GM23338 (cell line): ENCODE measurements at regions not wholly inside any gene's neighbourhood (a gene's known extent, or its start where the extent isn't known, plus 50 kb on each side); places are given as distances from the start of the nearest gene placed in this dataset.

Experiments
- ATAC-seq: fragments of 200-7000 bp; cut with Tn5 transposase; 3 replicates; pipeline ENCODE4 v1.9.1; 2020
- DNase-seq: peaks from one replicate; pipeline ENCODE4 v3.0.0-alpha.2; 2015; ENCODE audit warnings: low spot score
- H2AFZ ChIP-seq: fragments of 200-600 bp; sonication (generic); 2 replicates; pipeline ENCODE4 v1.8.0; 2016; ENCODE audit warnings: antibody characterized with exemption, mild to moderate bottlenecking, moderate library complexity
- H3F3A ChIP-seq: fragments of 200-600 bp; sonication (generic); replicated peaks from 2 replicates; pipeline ENCODE4 v1.8.0; 2017; ENCODE audit warnings: antibody characterized with exemption, mixed run types, low read depth
- H3K27ac ChIP-seq: fragments of 200-600 bp; sonication (generic); 2 replicates; pipeline ENCODE4 v1.6.1; 2016; ENCODE audit warnings: low read depth
- H3K27me3 ChIP-seq: fragments of 200-600 bp; sonication (generic); 2 replicates; pipeline ENCODE4 v1.8.0; 2016; ENCODE audit warnings: mild to moderate bottlenecking, mixed run types, moderate library complexity; ENCODE audit not compliant: insufficient read depth
- H3K36me3 ChIP-seq: fragments of 200-600 bp; sonication (generic); 2 replicates; pipeline ENCODE4 v1.8.0; 2016; ENCODE audit warnings: mild to moderate bottlenecking; ENCODE audit not compliant: insufficient read depth
- H3K4me1 ChIP-seq: fragments of 200-600 bp; sonication (generic); 2 replicates; pipeline ENCODE4 v1.8.0; 2016; ENCODE audit warnings: mild to moderate bottlenecking, moderate library complexity; ENCODE audit not compliant: insufficient read depth
- H3K4me2 ChIP-seq: fragments of 200-600 bp; sonication (generic); 2 replicates; pipeline ENCODE4 v1.7.1; 2017; ENCODE audit warnings: mixed run types
- H3K4me3 ChIP-seq: fragments of 200-600 bp; sonication (generic); 2 replicates; pipeline ENCODE4 v1.6.1; 2016; ENCODE audit warnings: mixed run types
- H3K79me2 ChIP-seq: fragments of 200-600 bp; sonication (generic); replicated peaks from 2 replicates; pipeline ENCODE4 v1.8.0; 2017; ENCODE audit warnings: mild to moderate bottlenecking; ENCODE audit not compliant: insufficient read depth
- H3K9me2 ChIP-seq: fragments of 200-600 bp; sonication (generic); 2 replicates; pipeline ENCODE4 v1.8.0; 2017; ENCODE audit not compliant: insufficient read depth
- H4K20me1 ChIP-seq: fragments of 200-600 bp; sonication (generic); replicated peaks from 2 replicates; pipeline ENCODE4 v1.8.0; 2017; ENCODE audit warnings: mild to moderate bottlenecking; ENCODE audit not compliant: insufficient read depth
- H3K27ac Mint-ChIP-seq: 2 replicates; pipeline ENCODE4 v1.8.0; 2020; ENCODE audit warnings: inconsistent platforms, mild to moderate bottlenecking, moderate library complexity, mixed read lengths
- H3K27me3 Mint-ChIP-seq: 3 replicates; pipeline ENCODE4 v1.8.0; 2022; ENCODE audit warnings: low read depth, mild to moderate bottlenecking, moderate library complexity, mixed read lengths, inconsistent platforms; ENCODE audit not compliant: insufficient read depth, poor library complexity
- H3K36me3 Mint-ChIP-seq: 3 replicates; pipeline ENCODE4 v1.8.0; 2021; ENCODE audit warnings: low read depth, mild to moderate bottlenecking, inconsistent platforms, moderate library complexity, mixed read lengths
- H3K4me1 Mint-ChIP-seq: 3 replicates; pipeline ENCODE4 v1.8.0; 2020; ENCODE audit warnings: mild to moderate bottlenecking, inconsistent platforms, mixed read lengths
- H3K4me3 Mint-ChIP-seq: 3 replicates; pipeline ENCODE4 v1.8.0; 2021; ENCODE audit warnings: moderate library complexity, mild to moderate bottlenecking, inconsistent platforms, mixed read lengths
- H3K9me3 Mint-ChIP-seq: 3 replicates; pipeline ENCODE4 v1.8.0; 2020; ENCODE audit warnings: moderate library complexity, mild to moderate bottlenecking, inconsistent platforms, mixed read lengths
- EZH2phosphoT487 ChIP-seq: fragments of 200-600 bp; sonication (generic); IDR thresholded peaks from one replicate; pipeline ENCODE4 v1.8.1; 2018; ENCODE audit warnings: antibody characterized with exemption; ENCODE audit not compliant: unreplicated experiment
- JUNB ChIP-seq: IDR thresholded peaks from one replicate; pipeline ENCODE4 v1.6.1; 2016; ENCODE audit warnings: antibody characterized with exemption; ENCODE audit not compliant: unreplicated experiment
- NANOG ChIP-seq: IDR thresholded peaks from 2 replicates; pipeline ENCODE4 v1.6.1; 2016; ENCODE audit warnings: antibody characterized with exemption, borderline replicate concordance
- POLR2AphosphoS5 ChIP-seq: IDR thresholded peaks from 2 replicates; pipeline ENCODE4 v1.6.1; 2016; ENCODE audit warnings: antibody characterized with exemption, low read depth
- STAT1 ChIP-seq: IDR thresholded peaks from one replicate; pipeline ENCODE4 v1.6.1; 2016; ENCODE audit warnings: antibody characterized with exemption; ENCODE audit not compliant: unreplicated experiment
- ZNF331 ChIP-seq: fragments of 250-450 bp; sonication (Bioruptor Pico); IDR thresholded peaks from 2 replicates; pipeline ENCODE4 v1.5.0; 2020; ENCODE audit warnings: low read depth, mild to moderate bottlenecking, moderate library complexity
- TF ChIP-seq, protein P1 (sequence below): fragments of 250-450 bp; sonication (Bioruptor Pico); IDR thresholded peaks from 2 replicates; pipeline ENCODE4 v1.5.0; 2020; ENCODE audit warnings: mild to moderate bottlenecking, moderate library complexity
- TF ChIP-seq, protein P2 (sequence below): IDR thresholded peaks from 2 replicates; pipeline ENCODE4 v1.6.1; 2016; ENCODE audit warnings: antibody characterized with exemption
- TF ChIP-seq, protein P3 (sequence below): IDR thresholded peaks from one replicate; pipeline ENCODE4 v1.6.1; 2018; ENCODE audit warnings: antibody characterized with exemption; ENCODE audit not compliant: unreplicated experiment
- TF ChIP-seq, protein P4 (sequence below), 2 experiments: fragments of 200-600 bp in 1 of 2; sonication (generic) in 1 of 2; conservative IDR thresholded peaks; 2 replicates each; pipeline versions ENCODE4 v1.5.1 to v1.6.1; 2016 to 2017; ENCODE audit warnings: antibody characterized with exemption in 2 of 2, low read depth in 2 of 2, mild to moderate bottlenecking in 2 of 2, moderate library complexity in 1 of 2

DNA sequence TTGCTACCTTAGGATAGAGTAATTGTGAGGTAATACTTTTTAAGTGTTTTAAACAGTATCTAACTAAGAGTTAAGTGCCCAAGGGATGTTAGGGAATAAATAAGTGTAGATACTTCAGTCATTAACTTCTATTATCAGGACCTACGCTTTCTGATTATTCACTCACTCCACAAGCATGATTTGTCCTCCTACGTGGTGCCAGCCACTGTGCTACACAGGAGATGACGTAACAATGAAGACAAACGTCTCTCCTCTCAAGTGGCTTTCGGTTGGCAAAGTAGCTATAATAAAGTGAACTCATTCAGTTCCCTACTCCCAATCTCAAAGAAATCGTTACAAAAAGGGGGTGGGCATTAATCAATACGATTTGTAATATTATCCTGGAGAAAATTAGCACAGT is 100.9 kb upstream of the SETBP1 start (continued):
- TF ChIP-seq, protein P1, sequence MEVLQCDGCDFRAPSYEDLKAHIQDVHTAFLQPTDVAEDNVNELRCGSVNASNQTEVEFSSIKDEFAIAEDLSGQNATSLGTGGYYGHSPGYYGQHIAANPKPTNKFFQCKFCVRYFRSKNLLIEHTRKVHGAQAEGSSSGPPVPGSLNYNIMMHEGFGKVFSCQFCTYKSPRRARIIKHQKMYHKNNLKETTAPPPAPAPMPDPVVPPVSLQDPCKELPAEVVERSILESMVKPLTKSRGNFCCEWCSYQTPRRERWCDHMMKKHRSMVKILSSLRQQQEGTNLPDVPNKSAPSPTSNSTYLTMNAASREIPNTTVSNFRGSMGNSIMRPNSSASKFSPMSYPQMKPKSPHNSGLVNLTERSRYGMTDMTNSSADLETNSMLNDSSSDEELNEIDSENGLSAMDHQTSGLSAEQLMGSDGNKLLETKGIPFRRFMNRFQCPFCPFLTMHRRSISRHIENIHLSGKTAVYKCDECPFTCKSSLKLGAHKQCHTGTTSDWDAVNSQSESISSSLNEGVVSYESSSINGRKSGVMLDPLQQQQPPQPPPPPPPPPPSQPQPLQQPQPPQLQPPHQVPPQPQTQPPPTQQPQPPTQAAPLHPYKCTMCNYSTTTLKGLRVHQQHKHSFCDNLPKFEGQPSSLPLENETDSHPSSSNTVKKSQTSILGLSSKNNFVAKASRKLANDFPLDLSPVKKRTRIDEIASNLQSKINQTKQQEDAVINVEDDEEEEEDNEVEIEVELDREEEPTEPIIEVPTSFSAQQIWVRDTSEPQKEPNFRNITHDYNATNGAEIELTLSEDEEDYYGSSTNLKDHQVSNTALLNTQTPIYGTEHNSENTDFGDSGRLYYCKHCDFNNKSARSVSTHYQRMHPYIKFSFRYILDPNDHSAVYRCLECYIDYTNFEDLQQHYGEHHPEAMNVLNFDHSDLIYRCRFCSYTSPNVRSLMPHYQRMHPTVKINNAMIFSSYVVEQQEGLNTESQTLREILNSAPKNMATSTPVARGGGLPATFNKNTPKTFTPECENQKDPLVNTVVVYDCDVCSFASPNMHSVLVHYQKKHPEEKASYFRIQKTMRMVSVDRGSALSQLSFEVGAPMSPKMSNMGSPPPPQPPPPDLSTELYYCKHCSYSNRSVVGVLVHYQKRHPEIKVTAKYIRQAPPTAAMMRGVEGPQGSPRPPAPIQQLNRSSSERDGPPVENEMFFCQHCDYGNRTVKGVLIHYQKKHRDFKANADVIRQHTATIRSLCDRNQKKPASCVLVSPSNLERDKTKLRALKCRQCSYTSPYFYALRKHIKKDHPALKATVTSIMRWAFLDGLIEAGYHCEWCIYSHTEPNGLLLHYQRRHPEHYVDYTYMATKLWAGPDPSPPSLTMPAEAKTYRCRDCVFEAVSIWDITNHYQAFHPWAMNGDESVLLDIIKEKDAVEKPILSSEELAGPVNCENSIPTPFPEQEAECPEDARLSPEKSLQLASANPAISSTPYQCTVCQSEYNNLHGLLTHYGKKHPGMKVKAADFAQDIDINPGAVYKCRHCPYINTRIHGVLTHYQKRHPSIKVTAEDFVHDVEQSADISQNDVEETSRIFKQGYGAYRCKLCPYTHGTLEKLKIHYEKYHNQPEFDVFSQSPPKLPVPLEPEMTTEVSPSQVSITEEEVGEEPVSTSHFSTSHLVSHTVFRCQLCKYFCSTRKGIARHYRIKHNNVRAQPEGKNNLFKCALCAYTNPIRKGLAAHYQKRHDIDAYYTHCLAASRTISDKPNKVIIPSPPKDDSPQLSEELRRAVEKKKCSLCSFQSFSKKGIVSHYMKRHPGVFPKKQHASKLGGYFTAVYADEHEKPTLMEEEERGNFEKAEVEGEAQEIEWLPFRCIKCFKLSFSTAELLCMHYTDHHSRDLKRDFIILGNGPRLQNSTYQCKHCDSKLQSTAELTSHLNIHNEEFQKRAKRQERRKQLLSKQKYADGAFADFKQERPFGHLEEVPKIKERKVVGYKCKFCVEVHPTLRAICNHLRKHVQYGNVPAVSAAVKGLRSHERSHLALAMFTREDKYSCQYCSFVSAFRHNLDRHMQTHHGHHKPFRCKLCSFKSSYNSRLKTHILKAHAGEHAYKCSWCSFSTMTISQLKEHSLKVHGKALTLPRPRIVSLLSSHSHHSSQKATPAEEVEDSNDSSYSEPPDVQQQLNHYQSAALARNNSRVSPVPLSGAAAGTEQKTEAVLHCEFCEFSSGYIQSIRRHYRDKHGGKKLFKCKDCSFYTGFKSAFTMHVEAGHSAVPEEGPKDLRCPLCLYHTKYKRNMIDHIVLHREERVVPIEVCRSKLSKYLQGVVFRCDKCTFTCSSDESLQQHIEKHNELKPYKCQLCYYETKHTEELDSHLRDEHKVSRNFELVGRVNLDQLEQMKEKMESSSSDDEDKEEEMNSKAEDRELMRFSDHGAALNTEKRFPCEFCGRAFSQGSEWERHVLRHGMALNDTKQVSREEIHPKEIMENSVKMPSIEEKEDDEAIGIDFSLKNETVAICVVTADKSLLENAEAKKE = no peak
- TF ChIP-seq NANOG (no peak), JUNB (no peak)
- TF ChIP-seq, protein P2, sequence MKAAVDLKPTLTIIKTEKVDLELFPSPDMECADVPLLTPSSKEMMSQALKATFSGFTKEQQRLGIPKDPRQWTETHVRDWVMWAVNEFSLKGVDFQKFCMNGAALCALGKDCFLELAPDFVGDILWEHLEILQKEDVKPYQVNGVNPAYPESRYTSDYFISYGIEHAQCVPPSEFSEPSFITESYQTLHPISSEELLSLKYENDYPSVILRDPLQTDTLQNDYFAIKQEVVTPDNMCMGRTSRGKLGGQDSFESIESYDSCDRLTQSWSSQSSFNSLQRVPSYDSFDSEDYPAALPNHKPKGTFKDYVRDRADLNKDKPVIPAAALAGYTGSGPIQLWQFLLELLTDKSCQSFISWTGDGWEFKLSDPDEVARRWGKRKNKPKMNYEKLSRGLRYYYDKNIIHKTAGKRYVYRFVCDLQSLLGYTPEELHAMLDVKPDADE = no peak

GRCh38 chr18:44580159-44580558 is 100.5 kb upstream of the SETBP1 start:
- no peak overlapping the region for H3K27ac ChIP-seq
- H4K20me1 ChIP-seq = no peaks in the 10 kb centered on the region
- H3K4me2 ChIP-seq = no peak overlapping the region
- no peaks in the 10 kb centered on the region for H3F3A ChIP-seq
- H3K79me2 ChIP-seq = no peaks in the 10 kb centered on the region
- Mint-ChIP-seq H3K27ac (no peak overlapping the region), H3K4me1 (peaks cover 5% of the 10 kb centered on the region; the same call in 1 of the 3 replicates), H3K9me3 (no peaks in the 10 kb centered on the region), H3K4me3 (no peak overlapping the region), H3K27me3 (no peaks in the 10 kb centered on the region), H3K36me3 (no peaks in the 10 kb centered on the region)
- H3K9me2 ChIP-seq = no peaks in the 10 kb centered on the region
- DNase-seq (no peak), ATAC-seq (no peak)
- H3K27me3 ChIP-seq = no peaks in the 10 kb centered on the region
- H3K4me3 ChIP-seq = no peak overlapping the region
- no peaks in the 10 kb centered on the region for H3K4me1 ChIP-seq
- TF ChIP-seq NANOG = no peak
- TF ChIP-seq, protein P3, sequence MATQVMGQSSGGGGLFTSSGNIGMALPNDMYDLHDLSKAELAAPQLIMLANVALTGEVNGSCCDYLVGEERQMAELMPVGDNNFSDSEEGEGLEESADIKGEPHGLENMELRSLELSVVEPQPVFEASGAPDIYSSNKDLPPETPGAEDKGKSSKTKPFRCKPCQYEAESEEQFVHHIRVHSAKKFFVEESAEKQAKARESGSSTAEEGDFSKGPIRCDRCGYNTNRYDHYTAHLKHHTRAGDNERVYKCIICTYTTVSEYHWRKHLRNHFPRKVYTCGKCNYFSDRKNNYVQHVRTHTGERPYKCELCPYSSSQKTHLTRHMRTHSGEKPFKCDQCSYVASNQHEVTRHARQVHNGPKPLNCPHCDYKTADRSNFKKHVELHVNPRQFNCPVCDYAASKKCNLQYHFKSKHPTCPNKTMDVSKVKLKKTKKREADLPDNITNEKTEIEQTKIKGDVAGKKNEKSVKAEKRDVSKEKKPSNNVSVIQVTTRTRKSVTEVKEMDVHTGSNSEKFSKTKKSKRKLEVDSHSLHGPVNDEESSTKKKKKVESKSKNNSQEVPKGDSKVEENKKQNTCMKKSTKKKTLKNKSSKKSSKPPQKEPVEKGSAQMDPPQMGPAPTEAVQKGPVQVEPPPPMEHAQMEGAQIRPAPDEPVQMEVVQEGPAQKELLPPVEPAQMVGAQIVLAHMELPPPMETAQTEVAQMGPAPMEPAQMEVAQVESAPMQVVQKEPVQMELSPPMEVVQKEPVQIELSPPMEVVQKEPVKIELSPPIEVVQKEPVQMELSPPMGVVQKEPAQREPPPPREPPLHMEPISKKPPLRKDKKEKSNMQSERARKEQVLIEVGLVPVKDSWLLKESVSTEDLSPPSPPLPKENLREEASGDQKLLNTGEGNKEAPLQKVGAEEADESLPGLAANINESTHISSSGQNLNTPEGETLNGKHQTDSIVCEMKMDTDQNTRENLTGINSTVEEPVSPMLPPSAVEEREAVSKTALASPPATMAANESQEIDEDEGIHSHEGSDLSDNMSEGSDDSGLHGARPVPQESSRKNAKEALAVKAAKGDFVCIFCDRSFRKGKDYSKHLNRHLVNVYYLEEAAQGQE = no peak
- TF ChIP-seq ZNF331 = no peak
- no peak for TF ChIP-seq POLR2AphosphoS5
- TF ChIP-seq, protein P4, sequence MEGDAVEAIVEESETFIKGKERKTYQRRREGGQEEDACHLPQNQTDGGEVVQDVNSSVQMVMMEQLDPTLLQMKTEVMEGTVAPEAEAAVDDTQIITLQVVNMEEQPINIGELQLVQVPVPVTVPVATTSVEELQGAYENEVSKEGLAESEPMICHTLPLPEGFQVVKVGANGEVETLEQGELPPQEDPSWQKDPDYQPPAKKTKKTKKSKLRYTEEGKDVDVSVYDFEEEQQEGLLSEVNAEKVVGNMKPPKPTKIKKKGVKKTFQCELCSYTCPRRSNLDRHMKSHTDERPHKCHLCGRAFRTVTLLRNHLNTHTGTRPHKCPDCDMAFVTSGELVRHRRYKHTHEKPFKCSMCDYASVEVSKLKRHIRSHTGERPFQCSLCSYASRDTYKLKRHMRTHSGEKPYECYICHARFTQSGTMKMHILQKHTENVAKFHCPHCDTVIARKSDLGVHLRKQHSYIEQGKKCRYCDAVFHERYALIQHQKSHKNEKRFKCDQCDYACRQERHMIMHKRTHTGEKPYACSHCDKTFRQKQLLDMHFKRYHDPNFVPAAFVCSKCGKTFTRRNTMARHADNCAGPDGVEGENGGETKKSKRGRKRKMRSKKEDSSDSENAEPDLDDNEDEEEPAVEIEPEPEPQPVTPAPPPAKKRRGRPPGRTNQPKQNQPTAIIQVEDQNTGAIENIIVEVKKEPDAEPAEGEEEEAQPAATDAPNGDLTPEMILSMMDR (conservative IDR thresholded peaks at IDR 0.05; ENCODE audit: low read depth in 2 of 2) = no peak
- no peak for TF ChIP-seq STAT1
- TF ChIP-seq EZH2phosphoT487 = no peak
- TF ChIP-seq JUNB = no peak
- no peak overlapping the region for H2AFZ ChIP-seq
- H3K36me3 ChIP-seq = no peaks in the 10 kb centered on the region
